Activated CD8-positive, alpha-beta memory T cell treated with anti-CD3 and anti-CD28 coated beads for 36 hours (primary cell): ENCODE measurements at regions not wholly inside any gene's neighbourhood (a gene's known extent, or its start where the extent isn't known, plus 50 kb on each side); places are given as distances from the start of the nearest gene placed in this dataset.

ENCODE experiments used
- CTCF ChIA-PET: fragments of 350-600 bp; sonication (Branson Sonifier 250); formaldehyde crosslinking; loops from one replicate; lab custom pipeline; 2021; ENCODE audit warnings: antibody characterized with exemption; lab: Charles Lee
- POLR2A ChIA-PET: fragments of 350-600 bp; sonication (Branson Sonifier 250); formaldehyde crosslinking; loops from one replicate; lab custom pipeline; 2021; ENCODE audit warnings: antibody characterized with exemption; lab: Charles Lee

GRCh38 chr1:51025374-51025773, 55.3 kb downstream of the CDKN2C start:
- CTCF ChIA-PET: no interaction called here
- POLR2A ChIA-PET: no interaction called here

- POLR2A ChIA-PET: no interaction called here
Measured at GRCh38 chr1:51032936-51033335, 62.9 kb downstream of the CDKN2C start.

GRCh38 chr1:51044199-51044598, 57.8 kb upstream of the C1orf185 start:
- POLR2A ChIA-PET: no interaction called here
- CTCF ChIA-PET: no interaction called here

More at GRCh38 chr1:51032936-51033335, 62.9 kb downstream of the CDKN2C start:
- CTCF ChIA-PET: interaction anchor here (0.6 kb wide), 1 partner anchor 253 kb away, joined by 3 read pairs; no protein-coding TSS in a partner anchor

GRCh38 chr1:51044834-51045233, 57.2 kb upstream of the C1orf185 start:
- CTCF ChIA-PET: no interaction called here
- POLR2A ChIA-PET: no interaction called here

- ChIA-PET POLR2A (no interaction called here), CTCF (interaction anchor here (1.2 kb wide), 1 partner anchor 9 kb away, joined by 3 read pairs; no protein-coding TSS in a partner anchor)
Measured at GRCh38 chr1:51048021-51048420, 54.0 kb upstream of the C1orf185 start.

GRCh38 chr1:51048670-51049069, 53.4 kb upstream of the C1orf185 start:
- POLR2A ChIA-PET: no interaction called here
- CTCF ChIA-PET: no interaction called here
